Astrocyte of the spinal cord (primary cell): ENCODE measurements at regions not wholly inside any gene's neighbourhood (a gene's known extent, or its start where the extent isn't known, plus 50 kb on each side); places are given as distances from the start of the nearest gene placed in this dataset.
A peak's percentile ranks its signal among the peaks of the same experiment; 100 is the strongest.

Experiments
- DNase-seq: peaks from one replicate; pipeline ENCODE4 v3.0.0; 2011; ENCODE audit warnings: low read depth, low spot score
- H3K4me3 ChIP-seq: 2 replicates; pipeline ENCODE4 v1.5.1; 2011; ENCODE audit warnings: low read depth, mild to moderate bottlenecking, low read length, moderate library complexity
- CTCF ChIP-seq: IDR thresholded peaks from 2 replicates; pipeline ENCODE4 v1.5.1; 2012; ENCODE audit warnings: low read depth, mild to moderate bottlenecking, low read length, inconsistent platforms
- in situ Hi-C: cut with HindIII; loops from 2 replicates; pipeline ENCODE4 v1.10.0; 2017; ENCODE audit warnings: low sequenced_read_pairs

DNA sequence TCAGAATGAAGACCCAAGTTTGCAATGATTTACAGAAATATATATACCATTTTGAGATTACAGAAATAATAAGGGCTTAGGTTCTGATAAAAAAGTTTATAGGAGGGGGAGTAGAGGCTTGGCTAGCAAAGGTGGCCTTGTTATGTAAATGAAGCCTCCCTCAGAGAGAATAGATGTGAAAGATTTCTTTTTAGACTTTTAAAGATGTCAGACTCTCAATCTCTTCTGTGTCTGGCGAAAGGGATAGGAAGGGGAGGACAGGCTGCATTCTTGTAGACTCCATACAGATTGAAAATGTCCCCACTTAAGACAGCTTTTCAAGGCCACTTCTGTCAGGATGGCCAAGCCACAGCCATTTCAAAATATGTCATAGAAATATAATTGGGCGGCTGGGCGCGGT, 63.1 kb upstream of the CLINT1 start:
- no peak for TF ChIP-seq CTCF

DNA sequence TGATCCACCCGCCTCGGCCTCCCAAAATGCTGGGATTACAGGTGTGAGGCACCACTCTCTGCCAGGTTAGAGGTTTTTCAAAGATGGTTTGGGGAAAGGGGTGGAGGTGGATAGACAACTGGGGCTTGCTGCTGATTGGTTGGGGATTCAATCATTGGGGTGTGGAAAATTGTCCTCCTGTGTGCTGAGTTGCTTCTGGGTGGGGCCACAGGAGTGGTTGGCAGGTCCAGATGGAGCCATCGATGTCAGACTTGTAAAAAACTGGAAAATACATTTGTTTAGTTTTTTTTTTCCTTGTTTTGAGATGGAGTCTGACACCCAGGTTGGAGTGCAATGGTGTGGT, 61.9 kb upstream of the CLINT1 start:
- in situ Hi-C loops, result no loop called here
- no peak overlapping the region for H3K4me3 ChIP-seq
- no peak for TF ChIP-seq CTCF
- no peak for DNase-seq

More for the DNA sequence above, 63.1 kb upstream of the CLINT1 start:
- in situ Hi-C loops, result no loop called here
- no peak overlapping the region for H3K4me3 ChIP-seq
- no peak for DNase-seq

DNA sequence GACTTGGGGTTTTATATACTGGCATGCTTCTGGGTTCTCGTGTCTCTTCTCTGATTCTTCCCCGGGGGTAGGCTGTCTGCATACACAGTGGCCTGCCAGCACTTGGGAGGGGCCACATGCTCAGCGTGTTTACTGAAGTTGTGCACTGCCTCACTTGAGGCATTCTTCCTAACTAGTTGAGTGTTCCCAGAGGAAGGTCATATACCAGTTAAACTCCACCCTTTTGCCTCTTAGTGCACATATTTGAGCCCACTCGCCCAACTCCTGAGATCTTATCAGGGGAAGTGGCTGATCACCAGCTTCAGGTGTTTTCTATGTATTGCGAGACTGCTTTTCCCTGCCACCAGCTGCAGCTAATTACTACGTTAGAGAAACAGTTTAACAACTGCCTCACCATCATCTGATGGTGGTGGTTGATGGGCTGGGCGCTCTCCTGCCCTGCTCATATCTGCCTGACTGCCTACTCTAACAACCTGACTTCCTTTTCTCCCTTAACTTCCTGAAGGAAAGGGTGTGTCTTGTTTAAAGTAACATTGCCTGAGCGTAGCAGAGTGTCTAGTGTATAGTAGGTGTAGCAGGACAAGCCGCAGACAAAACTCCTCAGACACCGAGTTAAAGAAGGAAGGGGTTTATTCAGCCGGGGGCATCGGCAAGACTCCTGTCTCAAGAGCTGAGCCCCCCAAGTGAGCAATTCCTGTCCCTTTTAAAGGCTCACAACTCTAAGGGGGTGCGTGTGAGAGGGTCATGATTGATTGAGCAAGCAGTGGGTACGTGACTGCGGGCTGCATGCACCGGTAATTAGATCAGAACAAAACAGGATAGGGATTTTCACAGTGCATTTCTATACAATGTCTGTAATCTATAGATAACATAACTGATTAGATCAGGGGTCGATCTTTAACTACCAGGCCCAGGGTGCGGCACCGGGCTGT, 60.1 kb upstream of the CLINT1 start:
- no peak for TF ChIP-seq CTCF
- no peak overlapping the region for H3K4me3 ChIP-seq
- DNase-seq, result no peak
- in situ Hi-C loops, result no loop called here

- in situ Hi-C loops, result no loop called here
- TF ChIP-seq CTCF, result peak; percentile 57
- peak; percentile 68 for DNase-seq
- no peak overlapping the region for H3K4me3 ChIP-seq
Measured at GRCh38 chr5:157917899-157918809, 59.2 kb upstream of the CLINT1 start.

DNA sequence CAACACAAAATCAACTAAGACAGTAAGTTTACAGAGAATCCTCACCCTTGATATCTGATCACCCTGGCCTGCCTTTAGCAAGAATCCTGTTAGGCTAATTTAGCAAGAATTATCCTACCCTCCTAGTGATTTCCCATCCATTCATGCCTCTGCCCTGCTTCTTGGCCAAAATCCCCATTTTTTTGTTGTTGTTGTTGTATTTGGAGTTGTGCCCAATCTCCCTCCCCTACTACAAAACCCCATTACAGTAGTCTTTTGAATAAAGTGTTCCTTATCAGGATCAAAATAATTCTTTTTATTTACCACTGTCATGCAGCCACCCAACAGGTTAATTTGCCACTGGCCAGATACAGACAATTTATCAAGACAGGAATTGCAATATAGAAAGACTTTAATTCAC, 58.5 kb upstream of the CLINT1 start:
- DNase-seq, result no peak
- in situ Hi-C loops, result no loop called here
- no peak for TF ChIP-seq CTCF
- no peak overlapping the region for H3K4me3 ChIP-seq

- in situ Hi-C loops, result no loop called here
- no peak for TF ChIP-seq CTCF
- H3K4me3 ChIP-seq, result no peak overlapping the region
- DNase-seq, result peak; percentile 6
Measured at GRCh38 chr5:157915638-157916037, 56.7 kb upstream of the CLINT1 start.
